ENCODE measurements at regions not wholly inside any gene's neighbourhood (a gene's known extent, or its start where the extent isn't known, plus 50 kb on each side); places are given as distances from the start of the nearest gene placed in this dataset.

- Histone ChIP-seq H3K27me3 (no peaks in the 10 kb centered on the region), H3K27ac (peak overlapping the region; percentile 99), H3K36me3 (no peaks in the 10 kb centered on the region), H3K4me3 (peak overlapping the region; percentile 73 to 80), H3K9me3 (no peaks in the 10 kb centered on the region), H3K4me1 (peaks cover 0 to 13% of the 10 kb centered on the region in 2 donors)
- DNase-seq (ENCODE audit: low spot score in 2 of 2): peak in 1 of 2 donors; percentile 79
- no peak for TF ChIP-seq CTCF (IDR thresholded peaks at IDR 0.05)
- intact Hi-C loops (cut with DNase I): loop anchor here (1.0 to 5.0 kb wide), 6 partner anchors 106 to 1713 kb away; partner anchors contain the start of genes CEP170, COX20, HNRNPU and SDCCAG8
These were observed 105.9 kb upstream of the HNRNPU start for GRCh38 chr1:244970236-244970743.

GRCh38 chr1:244969355-244970235, 105.3 kb upstream of the HNRNPU start:
- Histone ChIP-seq H3K27ac (peak overlapping the region; percentile 99), H3K27me3 (no peaks in the 10 kb centered on the region), H3K36me3 (no peaks in the 10 kb centered on the region), H3K9me3 (no peaks in the 10 kb centered on the region), H3K4me1 (peaks cover 3 to 20% of the 10 kb centered on the region in 2 donors), H3K4me3 (peak overlapping the region; percentile 73 to 80)
- intact Hi-C loops (cut with DNase I): loop anchor here (1.0 to 10.0 kb wide), 7 partner anchors 105 to 1965 kb away; partner anchors contain the start of genes AHCTF1, CEP170, COX20 and HNRNPU
- TF ChIP-seq CTCF (IDR thresholded peaks at IDR 0.05): no peak
- peak; percentile 22 to 93 for DNase-seq (ENCODE audit: low spot score in 2 of 2)

- intact Hi-C loops (cut with DNase I): loop anchor here (10.0 kb wide), 1 partner anchor 1966 kb away; the partner anchor contains the start of gene AHCTF1
- Histone ChIP-seq H3K4me3 (peak overlapping the region; percentile 73 to 80), H3K9me3 (no peaks in the 10 kb centered on the region), H3K4me1 (peaks cover 4 to 21% of the 10 kb centered on the region in 2 donors), H3K27me3 (no peaks in the 10 kb centered on the region), H3K27ac (peak overlapping the region; percentile 99), H3K36me3 (no peaks in the 10 kb centered on the region)
- DNase-seq (ENCODE audit: low spot score in 2 of 2): no peak
- no peak for TF ChIP-seq CTCF (IDR thresholded peaks at IDR 0.05)
These were observed 104.5 kb upstream of the HNRNPU start for GRCh38 chr1:244968881-244969280.

GRCh38 chr1:244968471-244968871, 104.1 kb upstream of the HNRNPU start:
- H3K4me1 ChIP-seq: peaks cover 6 to 24% of the 10 kb centered on the region in 2 donors
- intact Hi-C loops (cut with DNase I): loop anchor here (10.0 kb wide), 1 partner anchor 1966 kb away; the partner anchor contains the start of gene AHCTF1
- TF ChIP-seq CTCF (IDR thresholded peaks at IDR 0.05): no peak
- peak overlapping the region in 1 of 2 donors; percentile 80 for H3K4me3 ChIP-seq
- no peaks in the 10 kb centered on the region for H3K27me3 ChIP-seq
- H3K9me3 ChIP-seq: no peaks in the 10 kb centered on the region
- H3K36me3 ChIP-seq: no peaks in the 10 kb centered on the region
- H3K27ac ChIP-seq: peak overlapping the region; percentile 99
- no peak for DNase-seq (ENCODE audit: low spot score in 2 of 2)

- no peak for TF ChIP-seq CTCF (IDR thresholded peaks at IDR 0.05)
- Histone ChIP-seq H3K4me3 (no peak overlapping the region), H3K4me1 (peaks cover 6 to 36% of the 10 kb centered on the region in 2 donors), H3K36me3 (no peaks in the 10 kb centered on the region), H3K9me3 (no peaks in the 10 kb centered on the region), H3K27me3 (no peaks in the 10 kb centered on the region), H3K27ac (no peak overlapping the region)
- DNase-seq (ENCODE audit: low spot score in 2 of 2): no peak
- intact Hi-C loops (cut with DNase I): loop anchor here (10.0 kb wide), 1 partner anchor 1968 kb away; the partner anchor contains the start of gene AHCTF1
These were observed 102.8 kb upstream of the HNRNPU start for GRCh38 chr1:244967159-244967558.

Data from ascending aorta (tissue), 2 donors.